NCI-H2196 (cell line): ENCODE measurements at regions not wholly inside any gene's neighbourhood (a gene's known extent, or its start where the extent isn't known, plus 50 kb on each side); places are given as distances from the start of the nearest gene placed in this dataset.
"Not testable (repeated sequence)": the region's sequence is repeated elsewhere in the genome, so short reads cannot be mapped to it uniquely, and the experiment has no call there.

Experiments used
- DNase-seq: peaks from one replicate; lab custom pipeline; 2025; ENCODE audit not compliant: unreplicated experiment; lab: John Stamatoyannopoulos, UW

DNA sequence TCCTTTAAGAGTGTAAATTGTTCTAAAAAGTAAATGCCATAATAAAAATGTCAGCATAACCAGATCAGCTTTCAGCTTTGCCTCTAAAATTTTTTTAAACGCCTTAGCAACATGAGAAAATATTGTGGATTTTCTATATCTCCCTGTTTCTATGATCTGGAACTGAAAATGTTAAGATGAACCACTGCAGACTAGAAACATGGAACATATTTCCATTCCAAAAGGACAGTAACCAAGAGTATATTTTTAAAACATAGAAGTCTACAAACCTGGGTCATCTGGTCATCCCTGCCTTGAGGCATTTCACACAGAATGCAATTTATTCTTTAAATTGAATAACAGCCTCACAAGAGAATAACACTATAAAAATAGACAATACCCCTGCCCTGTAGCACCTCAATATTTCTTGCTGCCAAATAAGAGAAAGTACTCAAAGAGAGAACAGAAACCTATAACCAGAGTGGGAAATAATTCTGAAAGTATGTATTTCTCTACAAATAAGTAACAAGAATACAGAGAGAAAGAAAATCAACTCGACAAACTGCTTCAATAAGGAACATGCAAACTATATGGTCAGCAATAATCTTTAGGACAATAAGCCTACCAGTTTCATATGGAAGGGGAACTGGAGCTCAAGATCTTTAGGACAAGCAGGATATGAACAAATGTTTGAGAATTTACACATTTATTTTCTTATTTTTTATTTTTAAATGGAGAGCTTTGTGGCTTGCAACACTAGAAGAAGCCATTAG, 949.0 kb downstream of the EPHA3 start:
- no peak for DNase-seq

DNA sequence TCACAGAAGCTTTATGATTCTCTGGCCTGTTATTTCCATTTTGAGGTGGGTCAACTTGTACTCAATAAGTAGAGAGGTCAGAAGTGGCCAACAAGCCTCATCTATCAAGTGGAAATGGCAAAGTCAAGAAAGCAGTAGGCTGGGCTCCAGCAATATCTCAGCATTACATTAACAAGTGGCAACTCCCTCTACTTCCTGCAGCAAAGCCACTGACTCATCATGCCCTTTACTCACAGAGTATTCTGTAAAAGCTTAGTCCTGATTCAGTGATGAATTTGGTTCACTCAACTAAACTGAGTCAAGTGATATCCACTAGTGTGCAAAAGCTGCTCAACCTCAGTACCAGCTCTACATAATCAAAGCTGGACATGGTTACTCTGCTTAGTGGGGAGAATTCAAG, 954.6 kb downstream of the EPHA3 start:
- no peak for DNase-seq

DNA sequence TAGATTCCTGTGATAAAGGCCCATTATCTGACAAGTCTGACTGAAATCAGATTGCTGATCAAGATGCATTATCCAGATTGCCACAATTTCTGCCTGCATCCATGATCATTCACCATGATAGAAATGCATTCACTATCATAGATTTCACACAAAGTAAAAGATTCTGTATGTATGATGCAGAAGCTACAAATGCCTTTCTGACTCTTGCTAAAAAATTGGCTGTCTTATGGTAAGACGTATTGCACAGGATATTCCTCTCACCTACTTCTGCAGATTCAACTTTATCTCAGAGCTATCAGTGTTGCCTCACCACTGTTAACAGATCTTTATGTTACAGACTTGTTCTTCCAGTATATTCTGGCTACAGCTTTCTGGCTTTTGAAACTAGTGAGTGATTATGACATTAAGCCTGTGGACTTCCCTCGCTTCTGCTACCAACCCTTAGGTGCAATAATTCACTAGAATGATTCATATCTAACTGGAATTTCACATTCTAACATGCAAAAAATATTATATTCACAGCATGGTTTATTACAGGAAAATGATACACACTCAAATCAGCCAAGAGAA, 955.3 kb downstream of the EPHA3 start:
- no peak for DNase-seq

DNA sequence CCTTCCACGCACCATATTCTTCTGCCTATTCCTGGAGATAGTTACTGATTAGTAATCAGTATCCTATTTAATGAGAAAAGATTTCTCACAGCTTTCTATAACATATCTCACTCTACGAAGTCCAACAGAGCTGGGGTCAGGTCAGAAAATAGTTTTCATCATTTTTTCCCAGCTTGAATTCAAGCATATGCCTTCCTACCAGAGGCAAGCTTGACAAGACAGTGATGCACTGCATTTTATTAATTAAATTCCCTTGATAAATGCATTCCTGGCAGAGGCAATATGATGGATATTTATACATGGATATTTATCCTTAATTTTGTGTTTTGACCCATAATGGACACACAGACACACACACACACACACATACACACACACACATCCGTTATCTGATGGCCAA, 961.4 kb downstream of the EPHA3 start:
- DNase-seq = no peak

DNA sequence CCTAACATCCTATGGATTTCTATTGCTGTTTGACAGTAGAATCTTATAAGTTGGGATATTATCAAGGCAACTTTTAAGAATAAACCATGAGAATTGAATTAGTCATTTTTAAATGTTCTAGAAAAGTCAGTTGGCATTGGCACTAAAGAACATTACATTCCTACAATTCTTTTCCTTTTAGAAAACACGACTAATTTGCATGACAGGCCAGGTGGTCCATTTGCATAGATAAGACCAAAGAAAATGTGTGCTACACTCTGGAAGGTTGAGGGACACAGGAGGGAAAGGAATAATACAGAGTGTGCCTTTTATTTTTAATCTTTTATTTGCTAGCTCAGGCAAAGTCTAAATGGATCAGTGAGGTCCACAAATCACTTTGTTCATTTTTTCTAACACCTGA, 962.3 kb downstream of the EPHA3 start:
- DNase-seq = no peak

DNA sequence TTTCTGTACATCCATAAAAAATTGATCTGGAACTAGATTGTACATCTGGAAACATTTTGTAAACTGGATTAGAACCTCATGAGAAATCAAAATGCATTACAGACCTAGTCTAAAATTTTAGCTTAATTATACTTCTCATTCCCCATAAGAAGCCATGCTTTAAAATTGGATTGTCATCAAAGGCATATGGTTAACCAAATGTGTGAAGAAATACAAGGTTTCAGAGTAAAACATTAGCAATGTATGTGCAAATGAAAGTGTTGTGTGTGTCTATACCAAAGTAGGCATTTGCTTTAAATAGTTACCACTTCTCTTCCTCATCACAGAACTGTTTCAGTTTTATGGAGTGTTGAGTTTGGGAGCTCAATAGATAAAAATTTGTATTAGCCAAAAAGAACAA, 968.7 kb downstream of the EPHA3 start:
- DNase-seq = no peak

DNA sequence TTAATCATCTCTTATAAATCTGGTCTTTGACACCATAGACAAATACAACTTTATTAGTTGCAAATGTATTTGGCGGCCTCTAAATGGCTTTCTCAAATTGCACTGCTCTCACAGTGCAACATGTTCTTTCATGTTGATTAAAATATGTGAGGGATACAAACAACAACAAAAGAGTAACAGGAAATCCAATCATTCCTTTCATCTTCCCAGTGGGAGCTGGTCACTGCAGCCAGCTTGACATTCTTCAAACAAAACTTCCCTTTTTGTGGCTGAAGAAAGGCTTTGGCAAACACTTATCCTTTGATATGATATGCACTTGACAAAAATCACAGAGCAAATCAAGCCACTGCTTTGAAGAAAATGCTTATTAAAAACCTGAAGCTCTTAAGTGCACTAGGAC, 973.6 kb downstream of the EPHA3 start:
- DNase-seq = no peak

DNA sequence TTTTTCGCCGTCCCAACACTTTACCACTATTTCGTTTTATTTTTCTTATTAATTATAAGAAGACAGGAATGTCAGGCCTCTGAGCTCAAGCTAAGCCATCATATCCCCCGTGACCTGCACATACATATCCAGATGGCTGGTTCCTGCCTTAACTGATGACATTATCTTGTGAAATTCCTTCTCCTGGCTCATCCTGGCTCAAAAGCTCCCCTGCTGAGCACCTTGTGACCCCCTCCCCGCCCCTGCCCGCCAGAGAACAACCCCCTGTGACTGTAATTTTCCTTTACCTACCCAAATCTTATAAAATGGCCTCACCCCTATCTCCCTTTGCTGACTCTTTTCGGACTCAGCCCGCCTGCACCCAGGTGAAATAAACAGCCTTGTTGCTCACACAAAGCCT, 978.9 kb downstream of the EPHA3 start:
- DNase-seq = not testable (repeated sequence)

DNA sequence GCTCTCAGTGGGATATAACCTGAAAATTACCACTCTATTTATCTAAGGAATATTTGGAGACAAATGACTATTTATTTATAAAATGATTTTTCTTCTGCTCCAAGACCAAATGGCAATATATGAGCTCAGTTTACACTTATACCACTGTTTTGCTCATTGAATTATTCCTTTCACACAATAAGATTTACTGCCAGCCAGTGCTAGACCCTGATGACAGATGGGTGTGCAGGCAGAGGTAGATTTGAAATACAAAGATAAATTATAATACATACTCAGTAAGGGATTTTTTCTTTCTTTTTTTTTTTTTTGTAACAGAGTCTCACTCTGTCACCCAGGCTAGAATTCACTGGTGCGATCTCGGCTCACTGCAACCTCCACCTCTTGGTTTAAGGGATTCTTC, 980.3 kb downstream of the EPHA3 start:
- DNase-seq = no peak

DNA sequence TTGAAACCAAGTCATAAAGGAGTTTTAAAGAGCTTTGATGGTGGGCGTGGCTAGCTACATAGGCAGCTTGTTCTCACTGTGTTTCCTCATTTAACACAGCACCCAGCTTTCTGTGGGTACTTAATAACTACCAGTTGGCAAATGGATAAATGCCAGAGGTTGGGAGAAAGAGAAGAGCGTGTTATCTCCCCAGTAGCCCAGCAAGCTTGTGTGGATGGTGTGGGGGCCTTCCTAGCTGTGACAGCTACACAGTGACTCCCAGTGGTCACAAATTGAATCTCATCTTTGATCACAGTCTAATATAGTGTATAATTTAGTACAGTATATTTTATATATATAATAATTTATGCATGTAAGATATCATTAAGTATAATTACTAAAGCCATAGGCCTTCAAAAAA, 984.1 kb downstream of the EPHA3 start:
- no peak for DNase-seq

DNA sequence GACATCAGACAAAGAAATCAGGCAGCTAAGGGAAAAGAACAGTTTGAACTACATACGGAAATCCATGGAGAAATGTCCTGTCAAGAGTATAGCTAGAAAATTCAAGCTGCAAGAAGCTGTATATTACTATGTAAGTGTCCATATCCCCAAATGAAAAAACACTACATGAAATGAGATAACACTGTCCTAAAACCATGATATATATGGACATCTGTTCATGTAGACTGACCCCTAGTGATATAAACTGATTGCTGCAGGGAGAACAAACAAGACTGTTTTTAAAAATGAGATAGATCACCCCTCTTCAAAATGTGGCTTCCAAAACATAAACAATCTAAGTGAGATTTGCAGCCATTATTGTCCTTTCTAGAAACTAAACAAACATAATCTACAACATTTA, 985.6 kb downstream of the EPHA3 start:
- peak; percentile 0 for DNase-seq

DNA sequence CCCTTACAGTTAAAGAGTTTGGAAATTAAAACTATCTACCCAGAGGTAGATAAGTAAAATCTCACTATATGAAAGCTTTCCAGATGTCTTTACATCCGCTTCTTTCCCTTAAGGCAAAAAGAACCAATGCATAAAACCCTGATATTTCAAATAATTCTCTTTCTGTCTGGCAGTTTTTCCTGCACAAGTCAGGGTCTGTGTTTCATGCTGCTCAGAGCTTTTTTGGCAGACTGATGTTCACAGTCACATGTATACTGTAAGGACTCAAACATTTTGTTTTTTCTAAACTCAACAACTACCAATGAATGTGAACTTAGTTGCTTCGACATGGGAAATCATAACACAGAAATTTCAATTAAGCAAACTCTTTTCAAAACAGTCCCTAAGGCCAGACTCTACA, 988.4 kb downstream of the EPHA3 start:
- DNase-seq = no peak

DNA sequence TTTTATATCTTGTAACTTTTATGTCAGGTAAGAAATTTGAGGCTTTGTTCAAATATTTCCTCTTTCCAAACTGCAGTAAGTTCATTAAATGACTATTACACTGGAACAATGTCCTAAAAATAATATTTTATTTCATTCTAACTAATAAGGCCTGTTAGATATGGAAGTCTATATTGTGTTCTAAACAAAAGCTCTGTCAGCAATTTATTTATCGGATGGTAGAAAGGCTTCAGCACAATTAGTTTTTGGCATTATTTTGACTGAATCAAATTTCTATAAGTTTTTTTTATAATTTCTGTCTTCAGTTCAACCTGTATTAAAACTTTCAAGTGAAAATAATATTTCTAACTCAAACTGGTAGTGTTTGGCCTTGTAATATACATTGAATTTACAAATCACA, 992.1 kb downstream of the EPHA3 start:
- DNase-seq = no peak

DNA sequence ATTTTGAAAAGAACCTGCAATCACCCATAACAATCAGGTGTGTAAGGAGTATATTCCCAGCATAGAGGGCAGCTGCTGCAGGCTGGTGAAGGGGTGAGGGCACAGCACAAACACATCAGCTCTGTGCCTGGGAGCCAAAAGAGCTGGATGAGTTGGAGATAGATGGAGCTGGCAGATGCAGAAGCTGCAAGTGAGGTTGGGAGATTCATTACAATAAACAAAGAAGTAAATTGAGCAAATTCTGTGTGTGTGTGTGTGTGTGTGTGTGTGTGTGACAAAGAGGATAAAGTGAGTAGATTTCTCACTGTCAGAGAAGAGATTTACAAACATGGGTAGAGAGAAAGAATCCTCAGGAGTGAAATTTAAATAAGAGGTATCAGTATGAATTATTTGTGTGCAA, 994.7 kb downstream of the EPHA3 start:
- DNase-seq = no peak

DNA sequence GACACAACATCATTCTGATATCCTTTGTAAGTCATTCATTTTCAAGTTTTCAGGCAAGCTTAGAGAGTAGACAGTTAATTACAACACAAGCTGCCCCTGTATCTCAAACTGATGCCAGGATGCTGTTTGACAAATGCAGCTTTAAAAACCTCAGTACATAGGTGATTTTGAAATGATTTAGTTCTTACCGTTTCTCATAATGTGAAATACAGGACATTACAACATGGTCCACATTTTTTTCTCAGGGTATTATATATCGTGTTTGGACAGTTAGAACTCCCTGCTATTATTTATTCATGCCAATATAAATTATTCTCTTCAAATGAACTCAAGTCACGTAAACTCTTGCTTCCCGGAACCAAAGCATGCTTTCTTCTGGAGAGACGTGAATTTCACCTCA, 1013.9 kb downstream of the EPHA3 start:
- DNase-seq = no peak

DNA sequence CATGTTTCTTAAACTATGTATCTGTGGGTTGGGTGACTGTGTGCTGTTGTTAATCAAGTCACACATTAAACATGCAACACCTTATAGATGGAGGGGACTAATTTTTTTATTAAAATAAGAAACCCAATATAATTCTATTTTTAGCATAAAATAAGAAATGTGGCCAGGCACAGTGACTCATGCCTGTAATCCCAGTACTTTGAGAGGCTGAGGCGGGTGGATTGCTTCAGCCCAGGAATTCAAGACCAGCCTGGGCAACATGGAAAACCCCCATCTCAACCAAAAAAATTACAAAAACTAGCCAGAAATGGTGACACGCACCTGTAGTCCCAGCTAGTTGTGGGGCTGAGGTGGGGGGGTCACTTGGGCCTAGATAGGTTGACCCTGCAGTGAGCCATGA, 1021.0 kb downstream of the EPHA3 start:
- DNase-seq = no peak

DNA sequence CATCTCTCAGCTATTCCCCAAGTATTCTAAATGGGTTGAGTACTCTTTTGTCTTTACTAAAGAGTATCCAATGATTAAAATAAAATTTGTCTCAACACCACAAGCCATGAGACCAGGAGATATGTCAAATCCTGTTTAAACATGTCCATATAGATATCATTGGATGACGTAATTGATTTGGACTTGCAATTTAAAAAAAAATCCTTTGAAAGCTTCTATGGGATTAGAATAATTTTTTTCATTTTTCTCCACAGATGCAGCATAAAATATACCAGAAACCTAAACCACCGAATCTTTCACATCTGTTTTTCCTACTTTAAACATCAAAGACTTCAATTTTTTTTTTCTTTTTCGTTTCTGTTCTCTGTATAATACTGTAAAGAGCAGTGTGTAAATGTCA, 1022.3 kb downstream of the EPHA3 start:
- no peak for DNase-seq

DNA sequence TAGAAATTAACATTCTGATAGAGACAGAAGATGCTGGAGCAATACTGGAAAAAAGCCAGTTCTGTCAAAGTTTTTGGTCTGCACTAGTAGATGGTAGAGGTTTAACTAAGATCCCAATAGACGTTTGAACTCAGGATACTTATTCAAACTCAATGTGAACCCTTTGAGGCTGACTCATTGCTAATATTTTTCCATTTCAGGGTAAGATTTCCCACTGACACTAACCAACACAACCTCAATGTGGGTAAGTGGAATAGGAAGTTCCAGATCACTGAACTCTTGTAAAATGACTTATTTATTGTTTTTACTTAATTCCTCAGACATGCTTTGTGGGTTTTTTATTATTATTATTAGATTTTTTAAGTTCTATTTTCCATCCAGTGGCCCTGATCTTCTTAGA, 1024.8 kb downstream of the EPHA3 start:
- no peak for DNase-seq

DNA sequence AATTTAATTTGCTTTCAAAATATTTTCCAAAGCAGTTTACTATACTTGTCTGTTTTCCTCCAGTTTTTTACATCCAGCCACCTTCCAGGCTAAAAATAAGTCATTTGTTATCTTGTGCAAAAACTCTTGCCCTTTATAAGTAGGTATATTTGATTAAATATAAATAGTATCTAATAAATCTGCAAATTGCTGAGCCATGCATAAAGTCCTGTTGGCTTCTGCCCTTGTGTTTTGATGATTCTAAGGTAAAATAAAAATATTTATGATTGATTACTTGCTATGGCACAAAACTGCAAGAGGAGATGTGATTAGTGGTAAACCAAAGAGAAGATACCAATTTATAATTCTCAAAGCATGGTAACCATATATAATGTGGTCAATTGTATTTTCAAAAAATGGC, 1026.7 kb downstream of the EPHA3 start:
- no peak for DNase-seq

DNA sequence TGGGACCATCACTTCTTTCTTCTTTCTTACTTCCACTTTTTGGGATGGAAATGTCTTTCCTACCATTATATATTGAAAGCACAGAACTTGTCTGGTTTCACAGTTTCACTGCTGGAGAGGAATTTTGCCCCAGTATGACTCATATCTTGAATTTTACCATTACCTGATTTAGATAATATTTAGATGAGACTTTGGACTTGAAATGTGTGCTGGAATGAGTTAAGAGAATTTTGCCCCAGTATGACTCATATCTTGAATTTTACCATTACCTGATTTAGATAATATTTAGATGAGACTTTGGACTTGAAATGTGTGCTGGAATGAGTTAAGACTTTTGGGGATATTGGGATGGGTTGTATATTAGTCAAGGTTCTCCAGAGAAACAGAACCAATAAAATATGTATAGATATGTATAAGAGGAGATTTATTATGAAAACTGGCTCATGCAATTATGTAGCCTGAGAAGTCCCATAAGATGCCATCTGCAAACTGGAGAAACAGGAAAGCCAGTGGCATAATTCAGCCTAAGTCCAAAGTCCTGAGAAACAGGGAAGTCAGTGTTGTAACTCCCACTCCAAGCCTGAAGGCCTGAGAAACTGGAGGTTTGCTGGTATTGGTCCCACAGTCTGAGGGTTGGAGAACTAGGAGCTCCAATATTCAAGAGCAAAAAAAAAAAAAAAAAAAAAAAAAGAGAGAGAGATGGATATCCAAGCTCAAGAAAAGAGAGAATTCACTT, 1029.2 kb downstream of the EPHA3 start:
- DNase-seq = no peak

DNA sequence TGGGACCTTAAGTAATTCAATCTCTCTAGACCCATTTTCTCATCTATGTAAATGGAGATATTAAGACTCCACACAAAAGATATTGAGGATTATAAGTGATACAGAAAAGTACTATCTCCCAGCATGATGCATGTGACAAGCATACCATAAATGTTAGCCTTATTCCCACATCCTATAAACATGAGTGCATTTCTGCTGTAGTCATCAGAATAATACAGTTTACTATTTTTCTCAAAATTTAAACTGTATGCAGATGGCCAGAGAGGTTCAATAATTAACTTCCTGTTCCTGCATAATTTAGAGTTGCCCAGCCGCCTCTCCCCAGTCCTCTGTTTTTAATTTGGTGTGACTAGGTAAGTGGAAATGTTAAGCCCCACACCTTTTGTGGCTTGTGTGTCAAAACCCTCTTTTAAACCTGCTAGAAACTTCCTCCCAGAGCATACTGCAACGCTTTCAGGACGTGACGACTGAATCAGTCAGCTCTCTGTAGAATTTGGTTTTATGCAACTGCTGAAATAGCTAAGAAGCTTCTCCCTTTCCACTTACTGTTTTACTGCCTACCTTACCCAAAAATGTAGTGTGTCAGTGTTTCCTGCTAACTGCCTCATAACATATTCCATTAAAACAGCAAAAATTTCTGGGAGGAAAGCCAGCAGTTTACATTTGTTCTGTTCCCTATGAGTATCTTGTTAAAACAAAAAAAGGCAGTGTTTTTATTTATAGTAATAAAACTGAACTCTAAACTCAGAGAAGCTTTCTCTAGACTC, 1037.9 kb downstream of the EPHA3 start:
- DNase-seq = no peak

DNA sequence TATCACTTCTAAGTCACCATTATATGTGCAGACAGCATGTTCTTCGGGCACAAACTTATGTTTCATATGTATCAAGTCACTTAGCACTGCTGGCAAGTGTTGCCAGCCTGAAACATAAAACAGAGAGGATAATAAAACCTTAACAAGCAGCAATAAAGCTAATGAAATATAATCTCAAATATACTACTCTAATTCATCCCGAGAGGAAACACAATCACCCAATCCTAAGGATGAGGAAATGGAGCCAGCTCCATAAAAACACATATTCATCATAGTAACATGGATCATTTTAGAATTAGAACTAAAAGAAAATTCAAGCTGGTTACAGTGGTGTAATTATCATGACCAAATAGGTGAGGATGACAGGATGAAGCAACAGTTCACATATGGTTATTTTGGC, 1072.7 kb downstream of the EPHA3 start:
- DNase-seq = no peak
